GM21717 (cell line): ENCODE measurements at regions not wholly inside any gene's neighbourhood (a gene's known extent, or its start where the extent isn't known, plus 50 kb on each side); places are given as distances from the start of the nearest gene placed in this dataset.

ENCODE experiments used
- ATAC-seq: cut with Tn5 transposase; IDR thresholded peaks from one replicate; pipeline ENCODE4 v1.9.1; 2021; ENCODE audit warnings: mild to moderate bottlenecking, moderate library complexity; ENCODE audit not compliant: unreplicated experiment

GRCh38 chr10:10294184-10294880 lies 723.3 kb upstream of the CELF2 start:
- ATAC-seq: no peak

- ATAC-seq: no peak
Observed at GRCh38 chr10:10294881-10295529, 722.7 kb upstream of the CELF2 start.

- ATAC-seq: no peak
Observed at GRCh38 chr10:10295537-10295936, 722.1 kb upstream of the CELF2 start.

- ATAC-seq: no peak
Observed at GRCh38 chr10:10302689-10303088, 715.0 kb upstream of the CELF2 start.

GRCh38 chr10:10307036-10307435 lies 710.6 kb upstream of the CELF2 start:
- no peak for ATAC-seq

GRCh38 chr10:10307551-10307950 lies 710.1 kb upstream of the CELF2 start:
- no peak for ATAC-seq

GRCh38 chr10:10310498-10310897 lies 707.2 kb upstream of the CELF2 start:
- ATAC-seq: no peak

- no peak for ATAC-seq
Observed at GRCh38 chr10:10311966-10312365, 705.7 kb upstream of the CELF2 start.

GRCh38 chr10:10313149-10313835 lies 704.4 kb upstream of the CELF2 start:
- ATAC-seq: no peak

- ATAC-seq: no peak
Observed at GRCh38 chr10:10314626-10315025, 703.0 kb upstream of the CELF2 start.

- no peak for ATAC-seq
Observed at GRCh38 chr10:10315989-10316388, 701.7 kb upstream of the CELF2 start.

- ATAC-seq: no peak
Observed at GRCh38 chr10:10317151-10317550, 700.5 kb upstream of the CELF2 start.

GRCh38 chr10:10318856-10319255 lies 698.8 kb upstream of the CELF2 start:
- no peak for ATAC-seq

- ATAC-seq: no peak
Observed at GRCh38 chr10:10320956-10321355, 696.7 kb upstream of the CELF2 start.

- no peak for ATAC-seq
Observed at GRCh38 chr10:10326116-10326515, 691.6 kb upstream of the CELF2 start.

- ATAC-seq: no peak
Observed at GRCh38 chr10:10327934-10328333, 689.7 kb upstream of the CELF2 start.

- ATAC-seq: no peak
Observed at GRCh38 chr10:10330418-10330817, 687.3 kb upstream of the CELF2 start.

GRCh38 chr10:10332786-10333185 lies 684.9 kb upstream of the CELF2 start:
- no peak for ATAC-seq

- no peak for ATAC-seq
Observed at GRCh38 chr10:10333622-10334021, 684.0 kb upstream of the CELF2 start.

- no peak for ATAC-seq
Observed at GRCh38 chr10:10338339-10338738, 679.3 kb upstream of the CELF2 start.

GRCh38 chr10:10346390-10347150 lies 671.1 kb upstream of the CELF2 start:
- ATAC-seq: no peak
